Body of pancreas (tissue), 4 donors: ENCODE measurements at regions not wholly inside any gene's neighbourhood (a gene's known extent, or its start where the extent isn't known, plus 50 kb on each side); places are given as distances from the start of the nearest gene placed in this dataset.

ENCODE experiments used
- ATAC-seq: fragments of 150-250 bp; one replicate; pipeline ENCODE4 v1.9.1; 2016
- DNase-seq, 4 donors: peaks; one replicate each; pipeline ENCODE4 v3.0.0-alpha.2; 2019
- H3K27ac ChIP-seq, 4 donors: fragments of 200-600 bp; sonication (generic); 1 replicate in 3 of 4; 2 replicates in 1 of 4; pipeline versions ENCODE4 v1.5.1 to v1.6.1; 2016 to 2019; ENCODE audit warnings: mild to moderate bottlenecking in 1 of 4, mixed read lengths in 1 of 4, moderate library complexity in 1 of 4
- H3K27me3 ChIP-seq, 2 donors: fragments of 200-600 bp; sonication (generic); one replicate each; pipeline ENCODE4 v1.6.0; 2016; ENCODE audit warnings: mild to moderate bottlenecking in 1 of 2
- H3K36me3 ChIP-seq, 2 donors: fragments of 200-600 bp; sonication (generic); replicated peaks in 1 of 2; 2 replicates each; pipeline ENCODE4 v1.5.1; 2016; ENCODE audit warnings: low read depth in 2 of 2; ENCODE audit not compliant: insufficient read depth in 1 of 2
- H3K4me1 ChIP-seq: fragments of 200-600 bp; sonication (generic); one replicate; pipeline ENCODE4 v1.6.0; 2016
- H3K4me3 ChIP-seq, 2 donors: fragments of 200-600 bp; sonication (generic); 1 replicate in 1 of 2; 2 replicates in 1 of 2; pipeline ENCODE4 v1.5.1; 2016 to 2019
- H3K9me3 ChIP-seq, 3 donors: fragments of 200-600 bp; sonication (generic); 1 replicate in 2 of 3; 2 replicates in 1 of 3; pipeline ENCODE4 v1.5.1; 2016
- POLR2A ChIP-seq, 3 donors: fragments of 450-650 bp; IDR thresholded peaks; one replicate each; pipeline ENCODE4 v1.6.1; 2016; ENCODE audit warnings: antibody characterized with exemption in 3 of 3, mild to moderate bottlenecking in 2 of 3
- WGBS, 2 donors: methylation state at CpG; one replicate each; pipeline ENCODE4 v1.1.5; 2017; 5-methylcytosine and 5-hydroxymethylcytosine counted together
- intact Hi-C: fragments of 100-400 bp; cut with DNase I; formaldehyde crosslinking; loops from one replicate; pipeline ENCODE4 v1.15.1; 2023
- TF ChIP-seq, protein P1 (sequence below), 7 experiments: fragments of 450-650 bp in 4 of 7; fragments of 200-600 bp in 3 of 7; sonication (generic) in 3 of 7; IDR thresholded peaks; one replicate each; pipeline ENCODE4 v1.5.1; 2016 to 2019; ENCODE audit warnings: antibody characterized with exemption in 7 of 7

GRCh38 chr9:28882529-28882928, 1309.2 kb upstream of the C9orf72 start:
- Histone ChIP-seq H3K4me1 (no peaks in the 10 kb centered on the region), H3K27ac (no peak overlapping the region), H3K4me3 (no peak overlapping the region), H3K36me3 (no peaks in the 10 kb centered on the region), H3K9me3 (no peaks in the 10 kb centered on the region), H3K27me3 (no peaks in the 10 kb centered on the region)
- ATAC-seq (no peak), DNase-seq (no peak)
- TF ChIP-seq, protein P1, sequence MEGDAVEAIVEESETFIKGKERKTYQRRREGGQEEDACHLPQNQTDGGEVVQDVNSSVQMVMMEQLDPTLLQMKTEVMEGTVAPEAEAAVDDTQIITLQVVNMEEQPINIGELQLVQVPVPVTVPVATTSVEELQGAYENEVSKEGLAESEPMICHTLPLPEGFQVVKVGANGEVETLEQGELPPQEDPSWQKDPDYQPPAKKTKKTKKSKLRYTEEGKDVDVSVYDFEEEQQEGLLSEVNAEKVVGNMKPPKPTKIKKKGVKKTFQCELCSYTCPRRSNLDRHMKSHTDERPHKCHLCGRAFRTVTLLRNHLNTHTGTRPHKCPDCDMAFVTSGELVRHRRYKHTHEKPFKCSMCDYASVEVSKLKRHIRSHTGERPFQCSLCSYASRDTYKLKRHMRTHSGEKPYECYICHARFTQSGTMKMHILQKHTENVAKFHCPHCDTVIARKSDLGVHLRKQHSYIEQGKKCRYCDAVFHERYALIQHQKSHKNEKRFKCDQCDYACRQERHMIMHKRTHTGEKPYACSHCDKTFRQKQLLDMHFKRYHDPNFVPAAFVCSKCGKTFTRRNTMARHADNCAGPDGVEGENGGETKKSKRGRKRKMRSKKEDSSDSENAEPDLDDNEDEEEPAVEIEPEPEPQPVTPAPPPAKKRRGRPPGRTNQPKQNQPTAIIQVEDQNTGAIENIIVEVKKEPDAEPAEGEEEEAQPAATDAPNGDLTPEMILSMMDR (IDR thresholded peaks at IDR 0.05): no peak
- WGBS, 2 donors: 0 to 23% methylated on average over 1 of the region's 1 CpG
- intact Hi-C loops: no loop called here

DNA sequence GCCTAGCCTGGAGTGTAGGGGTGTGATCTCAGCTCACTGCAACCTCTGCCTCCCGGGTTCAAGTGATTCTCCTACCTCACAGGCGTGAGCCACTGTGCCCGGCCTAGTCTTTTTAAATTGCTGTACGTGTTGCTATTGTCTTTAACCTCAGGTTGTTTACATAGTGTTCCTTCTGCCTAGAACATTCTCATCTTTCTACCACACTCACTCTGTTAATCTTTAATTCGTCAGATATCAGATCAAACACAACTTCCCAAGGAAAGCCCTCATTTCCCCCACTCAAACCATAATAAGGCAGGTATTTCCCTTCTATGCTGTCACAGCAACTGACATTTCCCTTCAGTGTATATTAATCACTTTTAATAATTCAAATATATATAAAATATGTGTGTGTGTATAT, 1310.0 kb upstream of the C9orf72 start:
- intact Hi-C loops: no loop called here
- H3K27me3 ChIP-seq: no peaks in the 10 kb centered on the region
- TF ChIP-seq, protein P1 (IDR thresholded peaks at IDR 0.05): no peak
- TF ChIP-seq POLR2A (IDR thresholded peaks at IDR 0.05): no peak
- ATAC-seq: no peak
- H3K9me3 ChIP-seq: no peaks in the 10 kb centered on the region
- WGBS, 2 donors: 18 to 24% methylated on average over 5 of the region's 5 CpGs
- DNase-seq: no peak
- H3K36me3 ChIP-seq: no peaks in the 10 kb centered on the region
- no peaks in the 10 kb centered on the region for H3K4me1 ChIP-seq
- no peak overlapping the region for H3K4me3 ChIP-seq
- H3K27ac ChIP-seq: no peak overlapping the region

DNA sequence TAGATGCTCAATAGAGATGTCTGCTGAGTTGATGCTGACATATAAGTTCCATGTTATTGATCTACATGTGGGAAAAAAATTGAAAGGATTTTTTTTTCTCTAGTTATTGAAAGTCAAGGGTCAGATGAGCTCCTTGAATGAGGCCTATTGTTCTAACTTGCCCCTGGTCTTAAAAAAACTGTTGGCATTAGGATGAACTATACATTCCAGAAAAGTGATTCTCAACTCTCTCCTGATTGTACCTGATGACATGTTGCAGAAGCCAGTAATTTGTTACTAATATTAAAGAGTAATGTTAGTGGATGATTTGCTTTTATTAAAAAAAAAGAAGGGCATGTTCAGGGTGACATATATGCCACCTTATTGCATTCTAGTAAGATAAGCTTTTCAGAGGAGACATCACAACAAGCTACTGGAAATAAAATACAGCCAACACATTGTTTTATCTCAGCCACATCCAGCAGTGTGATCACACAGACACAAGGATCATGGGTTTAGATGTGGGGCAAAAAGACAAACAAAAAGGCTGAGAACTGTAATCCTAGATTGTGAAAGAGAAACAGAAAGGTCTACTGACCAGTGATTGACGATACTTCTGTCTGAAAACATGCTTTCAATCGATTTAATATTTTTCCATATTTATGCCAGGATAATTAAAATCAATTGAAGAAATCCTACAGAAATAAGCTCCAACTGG, 1314.1 kb upstream of the C9orf72 start:
- intact Hi-C loops: no loop called here
- no peak for TF ChIP-seq POLR2A (IDR thresholded peaks at IDR 0.05)
- TF ChIP-seq, protein P1 (IDR thresholded peaks at IDR 0.05): no peak
- ATAC-seq: no peak

DNA sequence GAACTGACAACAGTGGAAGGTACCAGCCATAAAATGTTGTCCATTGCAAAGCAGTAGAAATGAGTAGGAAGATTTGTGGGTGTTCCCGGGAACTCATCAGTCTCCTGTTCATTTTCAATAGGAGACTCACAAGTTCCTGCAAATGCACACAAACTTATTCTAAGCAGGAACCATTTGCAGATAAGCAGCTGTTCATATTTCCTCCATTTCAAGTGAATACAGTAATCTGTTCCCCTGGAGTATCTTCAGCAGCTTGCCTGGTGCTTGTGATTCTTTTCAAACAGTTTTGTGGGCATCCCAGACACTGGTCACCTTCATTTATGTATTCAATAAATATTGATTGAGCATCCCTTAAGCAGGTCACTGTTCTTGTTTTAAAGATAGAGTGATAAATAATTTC, 1315.5 kb upstream of the C9orf72 start:
- Histone ChIP-seq H3K27me3 (no peaks in the 10 kb centered on the region), H3K4me3 (no peak overlapping the region), H3K36me3 (no peaks in the 10 kb centered on the region), H3K4me1 (no peaks in the 10 kb centered on the region), H3K27ac (no peak overlapping the region), H3K9me3 (no peaks in the 10 kb centered on the region)
- 57 to 69% methylated on average over 1 of the region's 1 CpG for WGBS, 2 donors
- ATAC-seq (no peak), DNase-seq (no peak)
- TF ChIP-seq, protein P1 (IDR thresholded peaks at IDR 0.05): no peak
- TF ChIP-seq POLR2A (IDR thresholded peaks at IDR 0.05): no peak
- intact Hi-C loops: no loop called here

More for the DNA sequence above, 1314.1 kb upstream of the C9orf72 start:
- H3K36me3 ChIP-seq: no peaks in the 10 kb centered on the region
- no peak for DNase-seq
- H3K27me3 ChIP-seq: no peaks in the 10 kb centered on the region
- H3K4me3 ChIP-seq: no peak overlapping the region
- H3K27ac ChIP-seq: no peak overlapping the region
- no peaks in the 10 kb centered on the region for H3K9me3 ChIP-seq
- WGBS, 2 donors: 52 to 53% methylated on average over 2 of the region's 2 CpGs
- no peaks in the 10 kb centered on the region for H3K4me1 ChIP-seq

- H3K27ac ChIP-seq: no peak overlapping the region
- no peaks in the 10 kb centered on the region for H3K9me3 ChIP-seq
- H3K36me3 ChIP-seq: no peaks in the 10 kb centered on the region
- DNase-seq: no peak
- WGBS, 2 donors: 26 to 30% methylated on average over 1 of the region's 1 CpG
- TF ChIP-seq POLR2A (IDR thresholded peaks at IDR 0.05): no peak
- H3K4me3 ChIP-seq: no peak overlapping the region
- no peaks in the 10 kb centered on the region for H3K27me3 ChIP-seq
- H3K4me1 ChIP-seq: no peaks in the 10 kb centered on the region
- ATAC-seq: no peak
- intact Hi-C loops: no loop called here
Measured at GRCh38 chr9:28892538-28892937, 1319.3 kb upstream of the C9orf72 start.
